ENCODE measurements at regions not wholly inside any gene's neighbourhood (a gene's known extent, or its start where the extent isn't known, plus 50 kb on each side); places are given as distances from the start of the nearest gene placed in this dataset.

- no peak for TF ChIP-seq CTCF (IDR thresholded peaks at IDR 0.05; ENCODE audit: extremely low read depth in 1 of 2, insufficient read depth in 1 of 2, low read depth in 1 of 2, low read length in 2 of 2)
- TF ChIP-seq POLR2A (IDR thresholded peaks at IDR 0.05; ENCODE audit: low read depth, low read length) = no peak
- TF ChIP-seq POLR2AphosphoS5 (IDR thresholded peaks at IDR 0.05; ENCODE audit: insufficient read depth, low read depth, low read length) = no peak
- TF ChIP-seq JUN (IDR thresholded peaks at IDR 0.05; ENCODE audit: borderline replicate concordance, insufficient read depth, insufficient read length, low read depth) = no peak
- no peak for TF ChIP-seq MYC (IDR thresholded peaks at IDR 0.05; ENCODE audit: low read depth, low read length)
- no peak for TF ChIP-seq EZH2 (IDR thresholded peaks at IDR 0.05; ENCODE audit: borderline replicate concordance, low read depth, low read length, severe bottlenecking)
- no peak for TF ChIP-seq GATA2 (IDR thresholded peaks at IDR 0.05; ENCODE audit: insufficient read depth, insufficient read length, low read depth, low read length)
Observed at GRCh38 chr3:72448858-72449257, 399.4 kb downstream of the SHQ1 start.

All from endothelial cell of umbilical vein (primary cell).